ENCODE measurements at regions not wholly inside any gene's neighbourhood (a gene's known extent, or its start where the extent isn't known, plus 50 kb on each side); places are given as distances from the start of the nearest gene placed in this dataset.

DNA sequence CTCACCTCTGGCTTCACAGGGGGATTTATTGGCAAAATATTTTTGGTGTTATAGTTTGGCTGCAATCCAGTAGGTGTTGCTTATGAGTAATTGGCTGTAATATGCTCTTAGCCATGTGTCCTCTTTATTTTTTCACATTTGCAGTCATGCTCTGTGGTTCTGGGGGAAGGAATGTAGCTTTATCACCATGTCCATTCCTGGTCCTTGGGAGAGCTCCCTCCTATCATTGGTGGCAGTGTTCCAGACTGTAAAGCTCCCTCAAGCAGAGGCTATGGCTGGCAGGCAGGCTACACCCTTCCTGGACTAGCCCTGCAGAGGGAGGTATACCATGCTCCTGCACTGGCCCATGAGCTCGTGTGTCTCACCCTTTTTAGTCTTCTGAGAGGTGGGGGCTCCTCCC, 120.0 kb upstream of the FSIP2 start:
- Histone ChIP-seq H3K9ac (ENCODE audit: low read length) (no peak overlapping the region), H3K4me3 (replicated peaks in 1 of 2; ENCODE audit: low read depth in 1 of 2, low read length in 2 of 2) (no peak overlapping the region), H3K9me3 (ENCODE audit: control insufficient read depth in 1 of 2, insufficient read depth in 1 of 2, low read depth in 1 of 2, low read length in 2 of 2) (no peaks in the 10 kb centered on the region), H3K4me1 (ENCODE audit: control insufficient read depth in 1 of 2, insufficient read depth in 2 of 2, low read length in 2 of 2) (no peaks in the 10 kb centered on the region; a peak in 1 of 4 replicates), H3K36me3 (ENCODE audit: control insufficient read depth in 1 of 2, insufficient read depth in 2 of 2, low read length in 2 of 2) (no peaks in the 10 kb centered on the region), H2AFZ (ENCODE audit: low read depth, low read length, poor library complexity, severe bottlenecking) (no peak overlapping the region), H3K27ac (ENCODE audit: low read depth, low read length) (no peak overlapping the region), H3K4me2 (ENCODE audit: low read length) (no peak overlapping the region), H3K9me2 (ENCODE audit: insufficient read depth) (no peaks in the 10 kb centered on the region; the same call in 1 of the 2 replicates), H4K20me1 (ENCODE audit: insufficient read depth) (no peaks in the 10 kb centered on the region), H3K27me3 (ENCODE audit: insufficient read depth, low read length) (no peaks in the 10 kb centered on the region), H3K79me2 (ENCODE audit: insufficient read depth, low read length) (no peaks in the 10 kb centered on the region)
- TF ChIP-seq, protein P1, sequence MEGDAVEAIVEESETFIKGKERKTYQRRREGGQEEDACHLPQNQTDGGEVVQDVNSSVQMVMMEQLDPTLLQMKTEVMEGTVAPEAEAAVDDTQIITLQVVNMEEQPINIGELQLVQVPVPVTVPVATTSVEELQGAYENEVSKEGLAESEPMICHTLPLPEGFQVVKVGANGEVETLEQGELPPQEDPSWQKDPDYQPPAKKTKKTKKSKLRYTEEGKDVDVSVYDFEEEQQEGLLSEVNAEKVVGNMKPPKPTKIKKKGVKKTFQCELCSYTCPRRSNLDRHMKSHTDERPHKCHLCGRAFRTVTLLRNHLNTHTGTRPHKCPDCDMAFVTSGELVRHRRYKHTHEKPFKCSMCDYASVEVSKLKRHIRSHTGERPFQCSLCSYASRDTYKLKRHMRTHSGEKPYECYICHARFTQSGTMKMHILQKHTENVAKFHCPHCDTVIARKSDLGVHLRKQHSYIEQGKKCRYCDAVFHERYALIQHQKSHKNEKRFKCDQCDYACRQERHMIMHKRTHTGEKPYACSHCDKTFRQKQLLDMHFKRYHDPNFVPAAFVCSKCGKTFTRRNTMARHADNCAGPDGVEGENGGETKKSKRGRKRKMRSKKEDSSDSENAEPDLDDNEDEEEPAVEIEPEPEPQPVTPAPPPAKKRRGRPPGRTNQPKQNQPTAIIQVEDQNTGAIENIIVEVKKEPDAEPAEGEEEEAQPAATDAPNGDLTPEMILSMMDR (IDR thresholded peaks at IDR 0.05 in 2 of 3, conservative IDR thresholded peaks at IDR 0.05 in 1 of 3; ENCODE audit: borderline replicate concordance in 1 of 3, insufficient read depth in 1 of 3, low read depth in 2 of 3, low read length in 2 of 3): peak in 1 of 3 experiments; percentile 20; a peak in 2 of 6 replicates
- no peak for TF ChIP-seq CBX3 (IDR thresholded peaks at IDR 0.05; ENCODE audit: low read depth)
- no peak for TF ChIP-seq RAD21 (IDR thresholded peaks at IDR 0.05; ENCODE audit: low read depth)
- no peak for TF ChIP-seq ZFX (IDR thresholded peaks at IDR 0.05)
- peak; percentile 69 for ATAC-seq
- BruUV-seq (replicated peaks): no TSS peak
- ChIA-PET CTCF (interaction anchor here (0.8 kb wide), 1 partner anchor 11 kb away, joined by 3 read pairs; no protein-coding TSS in a partner anchor), POLR2A (no interaction called here), RAD21 (ENCODE audit: low non-redundant PET in 1 of 2, low total read pairs in 2 of 2, uncharacterized antibody in 2 of 2, unreplicated experiment in 2 of 2) (no interaction called here)
- intact Hi-C loops (cut with micrococcal nuclease): no loop called here
- DNase-seq (ENCODE audit: low read depth, low spot score): no peak

DNA sequence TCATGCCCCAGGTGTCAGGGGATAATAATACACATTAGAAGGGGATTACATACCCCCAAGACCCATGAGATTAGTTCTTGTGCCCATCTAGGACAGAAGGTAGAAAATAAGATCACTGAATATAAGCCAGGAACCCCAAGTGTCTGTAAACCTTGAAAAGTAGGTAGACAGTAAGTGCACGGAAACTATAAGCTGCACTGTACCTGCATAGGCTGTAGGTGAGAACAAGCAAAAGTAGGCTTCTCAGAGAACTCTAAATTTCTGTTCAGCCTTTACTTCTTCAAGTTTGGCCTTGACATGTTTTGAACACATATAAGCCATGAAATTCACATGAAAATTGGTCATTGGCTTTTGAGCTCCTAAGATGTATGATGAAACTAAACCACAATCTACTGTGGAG, 113.0 kb upstream of the FSIP2 start:
- Histone ChIP-seq H3K9me3 (ENCODE audit: control insufficient read depth in 1 of 2, insufficient read depth in 1 of 2, low read depth in 1 of 2, low read length in 2 of 2) (no peaks in the 10 kb centered on the region), H3K36me3 (ENCODE audit: control insufficient read depth in 1 of 2, insufficient read depth in 2 of 2, low read length in 2 of 2) (no peaks in the 10 kb centered on the region), H3K4me1 (ENCODE audit: control insufficient read depth in 1 of 2, insufficient read depth in 2 of 2, low read length in 2 of 2) (no peaks in the 10 kb centered on the region), H3K27me3 (ENCODE audit: insufficient read depth, low read length) (no peaks in the 10 kb centered on the region), H3K9ac (ENCODE audit: low read length) (no peak overlapping the region), H3K9me2 (ENCODE audit: insufficient read depth) (no peaks in the 10 kb centered on the region), H3K4me2 (ENCODE audit: low read length) (no peak overlapping the region), H4K20me1 (ENCODE audit: insufficient read depth) (no peaks in the 10 kb centered on the region), H2AFZ (ENCODE audit: low read depth, low read length, poor library complexity, severe bottlenecking) (no peak overlapping the region), H3K4me3 (replicated peaks in 1 of 2; ENCODE audit: low read depth in 1 of 2, low read length in 2 of 2) (no peak overlapping the region), H3K79me2 (ENCODE audit: insufficient read depth, low read length) (no peaks in the 10 kb centered on the region), H3K27ac (ENCODE audit: low read depth, low read length) (no peak overlapping the region)
- BruUV-seq (replicated peaks): no TSS peak
- CTCF ChIA-PET: no interaction called here
- POLR2A ChIA-PET: no interaction called here
- ATAC-seq (no peak), DNase-seq (ENCODE audit: low read depth, low spot score) (no peak)
- RAD21 ChIA-PET (ENCODE audit: low non-redundant PET in 1 of 2, low total read pairs in 2 of 2, uncharacterized antibody in 2 of 2, unreplicated experiment in 2 of 2): no interaction called here
- intact Hi-C loops (cut with micrococcal nuclease): loop anchor here (5.0 kb wide), 1 partner anchor 632 kb away; no protein-coding TSS in a partner anchor
- no peak for TF ChIP-seq CBX3 (IDR thresholded peaks at IDR 0.05; ENCODE audit: low read depth)
- no peak for TF ChIP-seq ZNF274 (IDR thresholded peaks at IDR 0.05; ENCODE audit: low read depth, low read length)
- TF ChIP-seq EGR1 (IDR thresholded peaks at IDR 0.05; ENCODE audit: low read depth): no peak
- TF ChIP-seq SRF (IDR thresholded peaks at IDR 0.05; ENCODE audit: low read depth): no peak
- TF ChIP-seq EZH2 (IDR thresholded peaks at IDR 0.05): no peak
- no peak for TF ChIP-seq EZH2phosphoT487 (IDR thresholded peaks at IDR 0.05; ENCODE audit: borderline replicate concordance)
- TF ChIP-seq, protein P1 (IDR thresholded peaks at IDR 0.05 in 2 of 3, conservative IDR thresholded peaks at IDR 0.05 in 1 of 3; ENCODE audit: borderline replicate concordance in 1 of 3, insufficient read depth in 1 of 3, low read depth in 2 of 3, low read length in 2 of 3): no peak
- TF ChIP-seq RAD21 (IDR thresholded peaks at IDR 0.05; ENCODE audit: low read depth): no peak
- no peak for TF ChIP-seq CEBPB (IDR thresholded peaks at IDR 0.05; ENCODE audit: low read depth)
- no peak for TF ChIP-seq YY1 (IDR thresholded peaks at IDR 0.05; ENCODE audit: extremely low read depth, insufficient replicate concordance, low read depth, low read length)
- TF ChIP-seq, protein P2, sequence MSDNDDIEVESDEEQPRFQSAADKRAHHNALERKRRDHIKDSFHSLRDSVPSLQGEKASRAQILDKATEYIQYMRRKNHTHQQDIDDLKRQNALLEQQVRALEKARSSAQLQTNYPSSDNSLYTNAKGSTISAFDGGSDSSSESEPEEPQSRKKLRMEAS (IDR thresholded peaks at IDR 0.05): no peak
- TF ChIP-seq ZFX (IDR thresholded peaks at IDR 0.05): no peak

Measured in HCT116 (cell line).